Fibroblast of lung (primary cell): ENCODE measurements at regions not wholly inside any gene's neighbourhood (a gene's known extent, or its start where the extent isn't known, plus 50 kb on each side); places are given as distances from the start of the nearest gene placed in this dataset.

ENCODE experiments used
- DNase-seq, 2 donors: peaks; one replicate each; pipeline versions ENCODE4 v3.0.0 to v3.0.0-alpha.2; 2010; ENCODE audit warnings: low read depth in 2 of 2
- H2AFZ ChIP-seq: 2 replicates; pipeline ENCODE4 v1.5.1; 2012; ENCODE audit warnings: low read length, control low read depth, inconsistent platforms
- H3K27ac ChIP-seq: 2 replicates; pipeline ENCODE4 v1.5.1; 2011; ENCODE audit warnings: low read length, control low read depth; ENCODE audit not compliant: insufficient read depth
- H3K27me3 ChIP-seq: 2 replicates; pipeline ENCODE4 v1.5.1; 2011; ENCODE audit warnings: mild to moderate bottlenecking, low read length; ENCODE audit not compliant: control insufficient read depth, insufficient read depth
- H3K36me3 ChIP-seq: 2 replicates; pipeline ENCODE4 v1.5.1; 2011; ENCODE audit warnings: low read length; ENCODE audit not compliant: control insufficient read depth, insufficient read depth
- H3K4me1 ChIP-seq: 2 replicates; pipeline ENCODE4 v1.5.1; 2011; ENCODE audit warnings: low read length; ENCODE audit not compliant: control insufficient read depth, insufficient read depth; ENCODE audit errors: extremely low read depth
- H3K4me2 ChIP-seq: 2 replicates; pipeline ENCODE4 v1.5.1; 2011; ENCODE audit warnings: low read length, control low read depth; ENCODE audit not compliant: insufficient read depth; ENCODE audit errors: extremely low read depth
- H3K4me3 ChIP-seq, 4 experiments: fragments of 200-600 bp in 1 of 4; sonication (generic) in 1 of 4; replicated peaks in 1 of 4; 2 replicates each; pipeline ENCODE4 v1.5.1; 2011 to 2016; ENCODE audit warnings: low read length in 4 of 4, low read depth in 3 of 4, mild to moderate bottlenecking in 3 of 4, control low read depth in 2 of 4, inconsistent platforms in 1 of 4, mixed read lengths in 1 of 4; ENCODE audit not compliant: insufficient read depth in 1 of 4; ENCODE audit errors: control extremely low read depth in 1 of 4
- H3K79me2 ChIP-seq: 2 replicates; pipeline ENCODE4 v1.5.1; 2012; ENCODE audit warnings: mild to moderate bottlenecking, low read length, inconsistent platforms; ENCODE audit not compliant: control insufficient read depth, insufficient read depth
- H3K9ac ChIP-seq: 2 replicates; pipeline ENCODE4 v1.5.1; 2011; ENCODE audit warnings: mild to moderate bottlenecking, low read length, control low read depth; ENCODE audit not compliant: insufficient read depth
- H3K9me3 ChIP-seq: 2 replicates; pipeline ENCODE4 v1.5.1; 2012; ENCODE audit warnings: low read depth, low read length; ENCODE audit not compliant: control insufficient read depth, insufficient read depth
- H4K20me1 ChIP-seq: 2 replicates; pipeline ENCODE4 v1.5.1; 2011; ENCODE audit warnings: low read length; ENCODE audit not compliant: control insufficient read depth, insufficient read depth; ENCODE audit errors: extremely low read depth
- CTCF ChIP-seq, 2 donors: IDR thresholded peaks in 1 of 2; conservative IDR thresholded peaks in 1 of 2; 1 replicate in 1 of 2; 2 replicates in 1 of 2; pipeline ENCODE4 v1.5.1; 2011 to 2012; ENCODE audit warnings: low read length in 2 of 2, control low read depth in 1 of 2, inconsistent platforms in 1 of 2, low read depth in 1 of 2, mild to moderate bottlenecking in 1 of 2
- EZH2 ChIP-seq: IDR thresholded peaks from 2 replicates; pipeline ENCODE4 v1.5.1; 2012; ENCODE audit warnings: low read length, control low read depth, mild to moderate bottlenecking; ENCODE audit errors: missing control alignments

GRCh38 chr4:42293967-42294813, 103.1 kb upstream of the SHISA3 start:
- no peak overlapping the region for H3K4me3 ChIP-seq
- H4K20me1 ChIP-seq = no peaks in the 10 kb centered on the region
- H3K9ac ChIP-seq = no peak overlapping the region
- no peak for DNase-seq
- TF ChIP-seq CTCF (conservative IDR thresholded peaks at IDR 0.05 in 1 of 2, IDR thresholded peaks at IDR 0.05 in 1 of 2; ENCODE audit: low read depth in 1 of 2, low read length in 2 of 2) (no peak), EZH2 (no peak)
- no peaks in the 10 kb centered on the region for H3K9me3 ChIP-seq
- no peaks in the 10 kb centered on the region for H3K4me1 ChIP-seq
- H3K4me2 ChIP-seq = no peak overlapping the region
- no peak overlapping the region for H2AFZ ChIP-seq
- no peaks in the 10 kb centered on the region for H3K27me3 ChIP-seq
- H3K79me2 ChIP-seq = no peaks in the 10 kb centered on the region
- no peak overlapping the region for H3K27ac ChIP-seq
- no peaks in the 10 kb centered on the region for H3K36me3 ChIP-seq

- Histone ChIP-seq H3K27ac (no peak overlapping the region), H3K9me3 (no peaks in the 10 kb centered on the region), H3K4me2 (no peak overlapping the region), H3K27me3 (no peaks in the 10 kb centered on the region), H2AFZ (no peak overlapping the region), H3K4me1 (no peaks in the 10 kb centered on the region), H3K9ac (no peak overlapping the region), H3K79me2 (no peaks in the 10 kb centered on the region), H3K36me3 (no peaks in the 10 kb centered on the region), H4K20me1 (no peaks in the 10 kb centered on the region), H3K4me3 (no peak overlapping the region)
- no peak for DNase-seq
- no peak for TF ChIP-seq CTCF (conservative IDR thresholded peaks at IDR 0.05 in 1 of 2, IDR thresholded peaks at IDR 0.05 in 1 of 2; ENCODE audit: low read depth in 1 of 2, low read length in 2 of 2)
- no peak for TF ChIP-seq EZH2
These were observed 101.1 kb upstream of the SHISA3 start for GRCh38 chr4:42296196-42296595.

- TF ChIP-seq EZH2 = no peak
- peak; percentile 21 to 37 for TF ChIP-seq CTCF (conservative IDR thresholded peaks at IDR 0.05 in 1 of 2, IDR thresholded peaks at IDR 0.05 in 1 of 2; ENCODE audit: low read depth in 1 of 2, low read length in 2 of 2)
- Histone ChIP-seq H3K4me2 (no peak overlapping the region), H3K4me1 (no peaks in the 10 kb centered on the region), H4K20me1 (no peaks in the 10 kb centered on the region), H2AFZ (no peak overlapping the region), H3K36me3 (no peaks in the 10 kb centered on the region), H3K27ac (no peak overlapping the region), H3K27me3 (no peaks in the 10 kb centered on the region), H3K4me3 (no peak overlapping the region), H3K9me3 (no peaks in the 10 kb centered on the region), H3K9ac (no peak overlapping the region), H3K79me2 (no peaks in the 10 kb centered on the region)
- peak in 1 of 2 donors; percentile 31 for DNase-seq
These were observed 94.9 kb upstream of the SHISA3 start for GRCh38 chr4:42302348-42302747.
